ENCODE measurements at regions not wholly inside any gene's neighbourhood (a gene's known extent, or its start where the extent isn't known, plus 50 kb on each side); places are given as distances from the start of the nearest gene placed in this dataset.
"Not testable (repeated sequence)": the region's sequence is repeated elsewhere in the genome, so short reads cannot be mapped to it uniquely, and the experiment has no call there.

DNA sequence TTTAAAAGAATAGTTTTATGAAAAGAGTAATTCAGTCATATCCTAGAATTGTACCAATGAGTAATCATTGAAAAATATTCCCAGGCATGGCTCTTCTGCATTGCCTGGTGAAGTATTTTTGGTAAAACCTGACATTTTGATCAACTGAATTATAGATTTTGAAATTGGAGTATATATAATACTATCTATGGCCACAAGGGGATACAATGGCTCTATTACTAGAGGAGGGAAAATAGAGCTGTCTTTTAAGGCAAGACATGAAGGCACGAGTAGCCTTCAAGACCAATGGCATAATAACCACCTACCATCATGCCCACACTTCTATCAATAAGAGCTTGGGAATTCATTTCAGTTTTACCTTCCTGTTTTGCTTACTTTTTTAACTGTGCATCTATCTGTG lies 1241.4 kb upstream of the TMEM132C start:
- DNase-seq (ENCODE audit: low read depth in 2 of 2): no peak

DNA sequence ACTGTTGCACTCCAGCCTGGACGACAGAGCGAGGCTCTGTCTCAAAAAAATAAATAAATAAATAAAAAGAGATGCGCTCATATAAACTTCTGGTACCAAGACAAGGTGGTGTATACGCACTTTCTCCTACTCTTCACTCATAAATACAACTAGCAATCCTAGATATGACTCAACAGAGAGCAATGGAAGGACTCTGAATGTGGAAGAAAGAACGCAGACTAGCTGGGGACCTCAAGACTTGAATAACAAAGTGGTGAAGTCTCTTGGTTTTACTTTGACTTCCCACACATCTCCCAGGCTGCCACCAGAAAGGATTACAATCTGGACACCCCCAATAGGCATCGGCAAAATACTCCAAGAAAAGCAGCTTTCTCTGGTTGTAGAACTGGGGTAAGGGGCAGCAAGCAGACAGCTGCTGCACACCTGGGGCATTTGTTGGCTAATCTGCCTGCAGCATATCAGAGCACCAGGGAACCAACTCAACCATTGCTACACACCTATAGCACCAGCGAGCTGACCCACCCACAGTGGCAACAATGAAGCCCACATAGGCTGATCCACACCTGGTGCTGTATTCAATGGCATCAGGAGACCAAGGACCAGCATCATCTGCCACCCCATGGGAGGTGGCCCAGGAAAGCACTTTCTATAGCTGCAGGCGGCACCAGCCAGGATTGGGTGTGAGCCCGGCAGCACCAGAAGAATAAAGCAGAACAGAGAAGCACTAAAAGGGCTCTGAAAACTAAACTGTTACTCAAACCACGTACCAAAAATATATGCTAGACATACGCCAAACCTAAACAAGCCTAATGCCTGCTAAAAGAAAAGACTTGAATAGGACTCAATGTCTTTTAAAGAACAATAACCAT lies 1231.7 kb upstream of the TMEM132C start:
- DNase-seq (ENCODE audit: low read depth in 2 of 2): no peak

DNA sequence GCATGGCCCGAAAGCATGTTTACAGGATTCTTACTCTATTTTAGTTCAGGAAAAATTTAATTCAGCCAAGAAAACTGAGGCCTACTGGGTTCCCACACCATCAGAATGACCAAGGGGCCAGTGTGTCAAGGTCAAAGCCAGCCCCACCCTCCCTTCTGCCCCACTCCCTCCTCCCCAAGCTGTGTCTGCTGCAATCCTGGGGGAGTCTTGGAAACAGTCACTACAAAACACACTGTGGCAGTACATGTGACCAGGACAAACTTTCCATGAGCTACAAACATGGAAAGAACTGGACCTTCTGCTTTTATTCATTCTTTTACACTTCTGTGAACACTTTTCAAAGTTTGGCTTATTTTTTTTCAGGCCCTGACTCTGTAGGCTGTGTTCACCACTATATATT lies 1228.8 kb upstream of the TMEM132C start:
- DNase-seq (ENCODE audit: low read depth in 2 of 2): no peak

DNA sequence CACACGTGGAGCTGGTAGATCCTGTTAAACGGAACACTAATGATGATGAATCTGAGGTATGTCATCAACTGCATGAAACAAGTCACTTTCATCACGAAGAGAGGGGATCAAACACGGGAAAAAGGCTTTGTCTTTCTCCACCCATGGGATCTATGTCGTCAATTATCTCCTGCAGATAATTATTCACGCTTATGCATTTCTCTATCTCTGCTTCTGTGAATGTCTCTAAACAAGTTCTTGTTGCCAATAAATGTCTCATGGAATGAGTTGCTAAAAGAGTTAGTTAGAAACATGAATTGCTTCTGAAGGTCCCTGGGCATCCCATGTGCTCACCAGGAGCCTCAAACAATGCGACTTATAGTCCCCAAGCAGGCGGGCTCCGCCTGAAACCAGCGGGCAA lies 1228.2 kb upstream of the TMEM132C start:
- DNase-seq (ENCODE audit: low read depth in 2 of 2): no peak

DNA sequence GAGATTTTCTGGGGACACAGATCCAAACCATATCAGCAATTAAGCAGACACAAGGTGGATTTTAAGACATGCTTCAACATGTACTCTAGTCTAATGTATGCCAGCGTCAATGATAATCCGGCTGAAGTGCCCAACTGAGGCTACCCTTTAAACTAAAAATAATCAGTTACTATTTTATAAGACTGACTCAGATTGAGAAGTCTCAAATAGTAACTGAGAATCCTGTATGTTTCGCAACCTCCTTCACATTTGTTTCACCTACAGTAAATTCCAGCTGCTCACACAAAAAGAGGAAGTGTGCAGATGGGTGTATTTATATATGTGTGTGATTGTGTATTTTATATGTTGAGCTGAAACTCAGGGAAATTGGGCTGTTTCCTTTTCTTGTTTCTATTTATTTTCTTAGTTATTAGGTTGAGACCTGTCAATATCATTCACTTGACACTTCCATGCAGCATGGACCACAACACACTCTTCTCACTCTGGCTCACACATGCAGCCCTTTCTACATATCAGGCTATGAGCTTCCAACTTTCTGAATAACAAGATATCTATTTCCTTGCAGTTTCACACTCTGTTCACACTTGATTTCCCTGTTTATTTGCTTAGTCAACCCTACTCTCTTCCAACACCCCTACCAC lies 1224.9 kb upstream of the TMEM132C start:
- DNase-seq (ENCODE audit: low read depth in 2 of 2): no peak

DNA sequence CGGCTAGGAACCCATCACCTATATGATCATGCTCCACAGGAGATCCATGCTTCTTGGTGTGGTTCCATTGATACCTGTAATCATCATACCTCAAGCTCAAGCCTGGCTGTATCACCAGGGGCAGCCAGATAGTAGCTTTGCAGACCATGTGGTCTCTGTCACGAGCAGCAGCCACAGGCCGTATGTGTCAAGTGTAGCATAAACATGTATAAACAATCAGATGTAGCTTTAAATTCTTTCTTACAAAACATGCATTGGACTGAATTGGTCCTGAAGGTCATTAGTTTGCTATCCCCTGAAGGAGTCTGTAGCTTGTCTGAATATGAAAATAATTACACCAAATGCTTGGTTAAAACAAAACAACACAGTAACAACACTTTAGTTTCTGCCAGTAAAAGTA lies 1223.2 kb upstream of the TMEM132C start:
- DNase-seq (ENCODE audit: low read depth in 2 of 2): no peak

DNA sequence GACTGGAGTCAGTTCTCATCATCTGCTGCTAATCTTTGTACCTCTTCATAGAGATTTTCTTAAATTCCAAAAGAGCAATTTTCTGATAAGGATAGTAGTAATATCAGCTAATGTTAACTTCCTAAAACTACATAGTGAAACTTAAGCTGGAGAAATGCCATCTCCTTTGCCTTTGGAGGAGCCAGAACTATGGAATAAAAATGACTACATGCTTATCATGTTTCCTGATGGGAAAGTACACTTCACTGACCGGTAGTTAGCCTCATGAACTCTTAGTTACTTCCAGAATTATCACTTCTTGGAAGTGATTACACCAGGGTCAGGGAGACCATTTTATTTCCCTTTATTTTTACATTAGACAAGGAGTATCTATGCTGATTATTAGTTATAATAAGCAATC lies 1222.1 kb upstream of the TMEM132C start:
- no peak for DNase-seq (ENCODE audit: low read depth in 2 of 2)

DNA sequence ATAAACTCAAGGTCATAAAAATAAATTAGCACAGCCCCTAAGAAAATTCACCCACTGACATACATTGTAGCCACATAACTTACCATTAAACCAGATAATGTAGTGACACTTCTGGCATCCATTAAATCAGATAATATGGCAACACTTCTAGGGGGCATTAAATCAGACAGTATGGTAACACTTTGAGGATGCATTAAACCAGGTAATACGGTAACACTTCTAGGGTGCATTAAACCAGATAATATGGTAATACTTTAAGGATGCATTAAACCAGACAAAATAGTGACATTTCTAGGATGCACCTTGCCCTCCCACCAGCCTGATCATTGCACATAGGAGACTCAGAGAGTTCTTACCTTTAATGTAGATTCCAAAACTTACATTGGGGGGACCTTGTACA lies 1220.5 kb upstream of the TMEM132C start:
- DNase-seq (ENCODE audit: low read depth in 2 of 2): no peak

DNA sequence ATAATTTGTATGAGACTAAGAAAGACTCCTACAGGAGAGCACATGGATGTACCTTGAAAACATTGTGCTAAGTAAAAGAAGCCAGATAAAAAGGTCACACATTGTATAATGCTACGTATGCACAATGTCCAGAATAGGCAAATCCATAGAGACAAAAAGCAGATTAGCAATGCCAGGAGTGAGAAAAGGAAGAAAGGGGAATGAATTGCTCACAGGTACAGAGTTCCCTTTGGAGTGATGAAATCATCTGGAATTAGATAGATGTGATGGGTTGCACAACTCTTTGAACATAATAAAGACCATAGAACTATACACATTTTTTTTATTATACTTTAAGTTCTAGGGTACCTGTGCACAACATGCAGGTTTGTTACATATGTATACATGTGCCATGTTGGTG lies 1218.9 kb upstream of the TMEM132C start:
- no peak for DNase-seq (ENCODE audit: low read depth in 2 of 2)

DNA sequence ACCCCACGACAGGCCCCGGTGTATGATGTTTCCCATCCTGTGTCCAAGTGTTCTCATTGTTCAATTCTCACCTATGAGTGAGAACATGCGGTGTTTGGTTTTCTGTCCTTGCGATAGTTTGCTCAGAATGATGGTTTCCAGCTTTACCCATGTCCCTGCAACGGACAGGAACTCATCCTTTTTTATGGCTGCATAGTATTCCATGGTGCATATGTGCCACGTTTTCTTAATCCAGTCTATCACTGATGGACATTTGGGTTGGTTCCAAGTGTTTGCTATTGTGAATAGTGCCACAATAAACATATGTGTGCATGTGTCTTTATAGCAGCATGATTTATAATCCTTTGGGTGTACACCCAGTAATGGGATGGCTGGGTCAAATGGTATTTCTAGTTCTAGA lies 1218.4 kb upstream of the TMEM132C start:
- not testable (repeated sequence) for DNase-seq (ENCODE audit: low read depth in 2 of 2)

DNA sequence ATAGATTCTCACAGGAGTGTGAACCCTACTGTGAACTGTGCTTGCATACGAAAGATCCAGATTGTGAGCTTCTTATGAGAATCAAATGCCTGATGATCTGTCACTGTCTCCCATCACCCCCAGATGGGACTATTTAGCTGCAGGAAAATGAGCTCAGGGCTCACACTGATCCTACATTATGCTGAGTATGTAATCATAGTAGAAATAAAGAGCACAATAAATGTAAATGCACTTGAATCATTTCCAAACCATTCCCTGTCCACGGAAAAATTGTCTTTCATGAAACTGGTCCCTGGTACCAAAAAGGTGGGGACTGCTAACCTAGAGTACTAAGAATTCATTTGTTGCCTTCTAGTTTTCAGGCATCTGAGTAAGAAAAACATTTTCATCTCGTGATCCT lies 1215.8 kb upstream of the TMEM132C start:
- no peak for DNase-seq (ENCODE audit: low read depth in 2 of 2)

DNA sequence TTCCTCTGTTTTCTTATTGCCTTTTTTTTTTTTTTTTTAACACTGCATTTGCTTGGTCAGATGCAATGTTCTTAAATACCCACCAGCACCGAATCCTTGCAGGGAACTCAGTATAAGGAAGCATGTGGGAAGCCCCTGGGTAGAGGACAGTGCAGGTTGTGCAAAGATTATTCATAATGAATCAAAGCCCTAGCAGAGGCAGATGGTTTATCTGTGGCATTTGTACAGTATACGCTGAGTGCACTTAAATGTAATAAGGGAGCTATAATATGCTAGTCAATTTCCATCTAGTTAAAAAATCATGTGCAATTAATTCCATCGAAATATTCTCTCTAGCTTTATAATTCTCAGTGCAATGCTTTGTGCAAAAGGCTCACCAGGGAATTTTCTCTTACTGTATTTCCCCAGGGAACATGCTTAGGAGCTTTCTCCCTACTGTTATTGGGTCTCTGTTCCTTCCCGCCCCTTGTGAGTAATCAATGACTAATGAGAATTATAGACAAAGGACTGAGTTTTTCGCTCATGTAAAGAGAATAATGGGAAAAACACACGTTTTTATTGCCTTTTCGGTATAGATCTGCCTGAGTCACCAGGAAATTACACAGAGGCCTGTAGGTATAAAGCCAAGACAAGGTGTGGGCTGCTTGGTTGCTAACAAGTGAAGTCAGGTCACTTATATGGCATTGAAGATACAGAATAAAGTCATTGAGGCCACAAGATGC lies 1214.3 kb upstream of the TMEM132C start:
- peak; percentile 68 to 70 for DNase-seq (ENCODE audit: low read depth in 2 of 2)

DNA sequence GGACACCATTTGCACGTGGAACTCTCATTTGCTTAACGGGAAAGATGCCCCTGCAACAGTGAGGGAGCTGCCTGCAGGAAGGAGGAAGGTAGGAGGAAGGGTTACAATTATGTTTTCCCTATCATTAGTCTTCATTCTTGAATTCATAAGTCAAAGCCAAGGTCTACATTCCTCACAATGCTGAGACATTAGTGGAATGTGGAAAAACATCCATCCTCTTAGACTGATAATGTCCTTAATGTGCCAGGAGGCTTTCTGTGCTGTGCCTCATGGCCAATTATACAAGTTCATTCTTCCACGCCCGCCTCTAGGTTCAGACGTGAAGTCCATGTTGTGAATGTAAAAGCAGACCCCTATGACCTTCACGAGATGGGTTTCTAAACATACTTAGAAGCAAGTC lies 1212.4 kb upstream of the TMEM132C start:
- peak; percentile 32 to 34 for DNase-seq (ENCODE audit: low read depth in 2 of 2)

DNA sequence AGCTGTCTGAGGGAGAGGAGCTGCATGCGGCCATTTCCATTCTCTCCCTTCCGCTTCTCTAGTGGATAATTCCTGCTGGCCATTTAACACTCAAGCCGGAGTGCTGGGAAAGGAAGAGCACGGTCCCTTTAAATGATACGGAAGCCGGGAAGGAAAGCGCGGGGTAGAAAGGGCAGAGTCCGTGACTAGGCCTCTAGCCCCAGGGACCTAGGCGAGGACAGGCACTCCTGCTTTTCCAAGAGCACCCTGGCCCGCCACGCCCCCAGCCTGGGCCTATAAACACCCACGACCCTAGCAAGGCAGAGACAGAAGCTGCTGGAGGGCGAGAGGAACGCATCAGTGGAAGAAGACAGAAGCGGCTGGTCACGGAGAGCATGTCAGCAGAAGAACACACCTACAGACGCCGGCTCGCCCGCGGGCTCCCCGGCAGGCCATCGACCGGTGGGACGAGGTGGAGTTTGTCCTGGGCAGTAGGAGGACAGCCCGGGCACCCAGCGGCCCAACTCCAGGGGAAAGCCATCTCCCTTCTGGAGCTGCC lies 1206.6 kb upstream of the TMEM132C start:
- DNase-seq (ENCODE audit: low read depth in 2 of 2): no peak

DNA sequence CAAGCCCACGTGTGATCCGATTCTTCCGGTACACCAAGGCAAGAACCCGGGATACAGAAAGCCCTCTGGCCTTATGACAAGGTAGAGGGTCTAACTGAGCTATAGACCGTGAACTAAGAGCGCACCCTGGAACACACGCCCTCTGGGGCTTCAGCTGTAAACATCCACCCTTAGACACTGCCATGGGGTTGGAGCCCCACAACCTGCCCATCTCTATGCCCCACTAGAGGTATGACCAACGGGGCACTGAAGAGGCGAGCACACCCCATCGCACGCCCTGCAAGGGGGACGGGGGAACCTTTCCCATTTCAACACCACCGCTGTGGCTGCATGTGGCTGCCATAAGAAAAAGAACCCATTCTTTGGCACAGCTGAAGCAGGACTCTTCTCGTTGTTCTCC lies 1206.0 kb upstream of the TMEM132C start:
- no peak for DNase-seq (ENCODE audit: low read depth in 2 of 2)

DNA sequence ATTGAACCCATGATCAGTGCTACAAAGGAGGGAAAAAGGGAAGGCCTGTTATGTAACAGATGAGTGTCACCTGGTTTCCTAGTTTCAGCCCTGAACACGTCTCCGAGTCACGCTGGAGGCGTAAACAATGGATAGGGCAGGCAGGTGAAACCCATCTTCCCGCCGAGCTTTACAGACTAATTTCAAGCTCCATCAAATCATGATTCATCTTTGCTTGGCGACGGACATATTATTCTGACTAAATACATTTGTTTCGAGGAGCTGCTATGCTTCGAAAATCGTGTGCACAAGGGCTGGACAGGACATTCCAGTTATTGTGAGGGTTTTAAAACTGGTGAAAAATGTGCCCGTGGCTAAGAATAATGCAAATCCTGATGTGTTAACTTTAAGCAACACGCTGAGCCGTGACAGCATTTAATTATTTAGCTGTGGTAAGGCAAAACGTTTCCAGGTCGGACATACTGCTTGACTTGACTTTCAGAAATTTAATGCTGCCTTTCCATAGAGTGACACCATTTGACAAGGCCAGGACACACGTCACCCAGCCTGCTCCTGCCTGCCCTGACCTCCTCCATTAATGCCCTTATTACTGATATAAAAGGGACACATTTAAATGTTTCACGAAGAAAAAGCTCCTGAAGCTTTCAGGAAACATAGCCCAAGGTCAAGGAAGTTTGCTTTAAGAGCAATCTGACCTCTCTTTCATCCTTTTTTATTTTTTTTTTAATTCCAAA lies 1203.5 kb upstream of the TMEM132C start:
- no peak for DNase-seq (ENCODE audit: low read depth in 2 of 2)

DNA sequence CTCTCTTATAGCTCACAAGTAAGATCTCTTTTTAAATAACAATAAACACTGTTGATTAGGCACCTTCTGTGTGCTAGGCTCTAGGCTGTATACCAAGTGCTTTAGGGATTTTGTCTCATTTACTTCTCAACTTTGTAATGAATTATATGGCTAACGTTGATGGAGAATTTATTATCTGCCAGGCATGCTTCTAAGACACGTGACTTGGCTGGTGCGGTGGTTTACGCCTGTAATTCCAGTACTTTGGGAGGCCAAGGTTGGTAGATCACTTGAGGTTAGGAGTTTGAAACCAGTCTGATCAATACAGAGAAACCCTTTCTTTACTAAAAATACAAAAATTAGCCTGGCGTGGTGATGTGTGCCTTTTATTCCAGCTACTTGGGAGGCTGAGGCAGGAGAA lies 1202.8 kb upstream of the TMEM132C start:
- DNase-seq (ENCODE audit: low read depth in 2 of 2): no peak

DNA sequence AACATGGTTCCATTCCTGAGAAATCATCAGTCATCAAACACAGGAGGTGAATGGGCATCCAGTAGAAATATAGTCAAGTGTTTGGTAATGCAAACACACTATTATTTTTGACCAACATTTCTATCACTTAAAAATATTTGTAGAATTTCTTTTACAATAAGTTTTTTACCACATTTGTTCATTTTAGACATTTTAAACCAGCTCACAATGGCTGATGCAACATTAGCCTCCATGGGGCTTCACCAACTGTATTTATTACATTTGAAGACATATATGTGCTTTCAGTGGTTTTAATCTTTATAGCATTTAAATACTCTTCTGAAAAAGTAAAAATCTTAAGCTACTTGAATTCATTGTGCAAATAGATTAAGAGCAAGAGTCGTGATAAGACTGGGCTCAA lies 1201.4 kb upstream of the TMEM132C start:
- no peak for DNase-seq (ENCODE audit: low read depth in 2 of 2)

DNA sequence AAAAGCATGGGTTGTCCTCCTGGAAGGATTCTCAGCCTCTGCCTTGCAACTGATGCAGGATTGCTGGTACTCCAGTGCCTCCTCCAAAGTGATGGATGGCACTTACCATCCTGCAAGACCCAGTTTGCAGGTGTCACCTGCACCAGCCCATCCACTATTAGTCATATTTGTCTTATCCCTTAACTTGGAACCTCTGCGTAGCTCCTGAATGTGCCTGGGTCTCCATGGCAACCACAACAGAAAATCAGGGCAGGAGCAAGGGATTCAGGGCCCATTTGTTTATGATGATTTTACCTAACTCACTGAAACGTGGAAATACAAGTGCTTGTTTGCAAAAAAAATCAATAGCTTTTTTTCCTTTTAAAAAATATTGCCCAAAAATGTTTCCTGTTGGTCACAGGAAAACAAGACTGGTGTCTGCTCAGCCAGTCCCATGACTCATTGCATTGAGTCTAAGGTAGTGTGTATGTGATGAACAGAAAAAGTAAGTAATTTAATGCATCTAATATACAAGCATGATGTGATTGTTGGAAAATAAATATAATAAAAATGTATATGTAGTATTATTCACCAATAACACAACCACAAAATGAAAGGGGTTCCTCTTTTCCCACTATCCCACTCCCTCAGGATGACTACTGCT lies 1196.3 kb upstream of the TMEM132C start:
- DNase-seq (ENCODE audit: low read depth in 2 of 2): no peak

DNA sequence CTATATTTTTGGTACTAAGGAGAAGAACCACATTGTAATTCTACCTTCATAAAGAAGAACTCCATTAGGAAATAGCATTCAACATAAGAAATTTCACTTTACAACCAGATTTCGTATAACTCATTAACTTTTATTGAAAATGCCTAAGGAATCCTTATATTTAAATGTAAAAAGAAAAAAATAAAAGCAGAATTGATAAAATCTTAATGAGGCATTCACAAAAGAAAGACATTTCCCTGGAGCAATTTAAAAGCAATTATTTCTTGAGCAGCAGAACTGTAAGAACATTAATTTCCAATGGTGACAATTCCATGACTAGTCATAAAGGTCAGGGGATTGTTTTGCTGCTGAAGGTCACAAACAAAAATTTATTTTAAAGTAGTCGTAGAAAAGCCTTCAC lies 1192.8 kb upstream of the TMEM132C start:
- no peak for DNase-seq (ENCODE audit: low read depth in 2 of 2)

DNA sequence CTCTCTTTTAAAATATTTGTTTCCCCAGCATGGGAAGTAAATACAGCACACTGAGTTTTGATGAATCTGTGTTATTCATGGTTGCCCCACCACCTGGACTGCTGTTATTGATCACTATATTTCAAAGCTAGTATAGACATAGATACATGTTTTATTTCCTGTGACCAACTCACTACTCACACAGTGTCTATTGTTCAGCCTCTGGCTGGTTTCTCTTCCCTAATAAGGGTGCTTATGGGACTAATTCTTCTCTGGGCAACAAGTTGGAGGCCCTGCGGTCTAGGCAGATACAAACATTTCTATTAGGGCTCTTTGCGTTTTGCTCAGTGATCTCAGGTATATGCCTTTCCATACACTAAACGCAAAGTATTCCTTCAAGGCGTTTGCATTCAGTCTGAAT lies 1191.0 kb upstream of the TMEM132C start:
- DNase-seq (ENCODE audit: low read depth in 2 of 2): no peak
